Ovary (tissue), 7 donors: ENCODE measurements at regions not wholly inside any gene's neighbourhood (a gene's known extent, or its start where the extent isn't known, plus 50 kb on each side); places are given as distances from the start of the nearest gene placed in this dataset.

Experiments used
- DNase-seq, 5 donors: peaks; one replicate each; pipeline ENCODE4 v3.0.0-alpha.2; 2019 to 2020
- H3K27ac ChIP-seq, 2 donors: fragments of 200-600 bp; one replicate each; pipeline versions ENCODE4 v1.5.1 to v1.8.0; 2019 to 2022
- H3K27me3 ChIP-seq: fragments of 200-600 bp; one replicate; pipeline ENCODE4 v1.8.0; 2022
- H3K36me3 ChIP-seq: fragments of 200-600 bp; sonication (generic); one replicate; pipeline ENCODE4 v1.5.1; 2019
- H3K4me1 ChIP-seq: one replicate; pipeline ENCODE4 v1.8.1; 2013; ENCODE audit warnings: mild to moderate bottlenecking, moderate library complexity; ENCODE audit not compliant: insufficient read depth
- H3K4me3 ChIP-seq: fragments of 200-600 bp; sonication (generic); one replicate; pipeline ENCODE4 v1.5.1; 2017
- H3K9me3 ChIP-seq, 2 donors: fragments of 200-600 bp in 1 of 2; sonication (generic) in 1 of 2; one replicate each; pipeline versions ENCODE4 v1.5.1 to v1.8.1; 2013 to 2019; ENCODE audit warnings: mild to moderate bottlenecking in 1 of 2, moderate library complexity in 1 of 2
- EP300 ChIP-seq: sonication (generic); formaldehyde crosslinking; IDR thresholded peaks from one replicate; pipeline ENCODE4 v1.6.1; 2017; ENCODE audit warnings: antibody characterized with exemption
- POLR2A ChIP-seq: fragments of 450-650 bp; IDR thresholded peaks from one replicate; pipeline ENCODE4 v1.6.1; 2017; ENCODE audit warnings: antibody characterized with exemption, mild to moderate bottlenecking, moderate library complexity
- WGBS, 3 donors: extraction: QIAGEN DNeasy Blood & Tissue Kit in 1 of 3; methylation state at CpG; one replicate each; pipeline versions ENCODE4 v1.1.5 to v1.1.7; 2013 to 2017; 5-methylcytosine and 5-hydroxymethylcytosine counted together
- intact Hi-C, 4 donors: fragments of 100-400 bp; cut with DNase I; formaldehyde crosslinking; loops; one replicate each; pipeline versions ENCODE4 v1.11.0 to v1.15.1; 2022 to 2023
- TF ChIP-seq, protein P1 (sequence below), 3 donors: fragments of 450-650 bp in 2 of 3; fragments of 200-600 bp in 1 of 3; IDR thresholded peaks; one replicate each; pipeline versions ENCODE4 v1.5.1 to v1.8.0; 2016 to 2022; ENCODE audit warnings: antibody characterized with exemption in 3 of 3, mild to moderate bottlenecking in 1 of 3
- donor health status: DM: no; HTN: no; CAD: no; lungs with moderate emphysema.
- donor health status: DM: no; HTN: no; CAD: no.
- donor health status: Bipolar disorder and iron deficiency.
- donor health status: DM: no; HTN: no; CAD: no.
- donor health status: DM: yes; HTN: yes; CAD: no.

- DNase-seq = no peak
- TF ChIP-seq POLR2A (no peak), EP300 (no peak)
- TF ChIP-seq, protein P1, sequence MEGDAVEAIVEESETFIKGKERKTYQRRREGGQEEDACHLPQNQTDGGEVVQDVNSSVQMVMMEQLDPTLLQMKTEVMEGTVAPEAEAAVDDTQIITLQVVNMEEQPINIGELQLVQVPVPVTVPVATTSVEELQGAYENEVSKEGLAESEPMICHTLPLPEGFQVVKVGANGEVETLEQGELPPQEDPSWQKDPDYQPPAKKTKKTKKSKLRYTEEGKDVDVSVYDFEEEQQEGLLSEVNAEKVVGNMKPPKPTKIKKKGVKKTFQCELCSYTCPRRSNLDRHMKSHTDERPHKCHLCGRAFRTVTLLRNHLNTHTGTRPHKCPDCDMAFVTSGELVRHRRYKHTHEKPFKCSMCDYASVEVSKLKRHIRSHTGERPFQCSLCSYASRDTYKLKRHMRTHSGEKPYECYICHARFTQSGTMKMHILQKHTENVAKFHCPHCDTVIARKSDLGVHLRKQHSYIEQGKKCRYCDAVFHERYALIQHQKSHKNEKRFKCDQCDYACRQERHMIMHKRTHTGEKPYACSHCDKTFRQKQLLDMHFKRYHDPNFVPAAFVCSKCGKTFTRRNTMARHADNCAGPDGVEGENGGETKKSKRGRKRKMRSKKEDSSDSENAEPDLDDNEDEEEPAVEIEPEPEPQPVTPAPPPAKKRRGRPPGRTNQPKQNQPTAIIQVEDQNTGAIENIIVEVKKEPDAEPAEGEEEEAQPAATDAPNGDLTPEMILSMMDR (IDR thresholded peaks at IDR 0.05) = no peak
- H3K36me3 ChIP-seq = no peaks in the 10 kb centered on the region
- WGBS, 3 donors = 48 to 59% (median 49%) methylated on average over 2 of the region's 2 CpGs
- H3K27ac ChIP-seq = no peak overlapping the region
- H3K9me3 ChIP-seq = no peaks in the 10 kb centered on the region
- intact Hi-C loops = no loop called here
- H3K4me3 ChIP-seq = no peak overlapping the region
- no peaks in the 10 kb centered on the region for H3K4me1 ChIP-seq
- no peaks in the 10 kb centered on the region for H3K27me3 ChIP-seq
Observed at GRCh38 chr13:105165449-105166125, 1369.9 kb downstream of the EFNB2 start.

DNA sequence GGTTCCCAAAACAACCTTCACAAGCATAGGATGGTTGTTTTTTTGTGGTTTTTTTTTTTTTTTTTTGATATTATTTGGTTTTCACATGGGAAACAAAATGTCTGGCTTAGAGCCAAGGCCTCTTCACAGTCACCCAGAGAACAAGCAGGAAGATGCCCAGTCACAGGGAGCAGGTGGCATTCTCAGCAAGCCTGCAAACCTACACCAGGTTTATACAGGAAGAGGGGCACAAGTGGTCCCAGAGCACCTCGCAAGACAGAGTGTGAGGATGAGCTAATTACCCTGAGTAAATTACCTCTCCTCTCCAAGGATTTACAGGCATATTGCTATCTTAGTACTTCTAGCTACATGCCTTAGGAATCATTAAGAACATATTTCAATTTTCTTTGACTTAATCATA lies 1375.6 kb downstream of the EFNB2 start:
- TF ChIP-seq EP300 (no peak), POLR2A (no peak)
- TF ChIP-seq, protein P1 (IDR thresholded peaks at IDR 0.05) = no peak
- intact Hi-C loops = no loop called here
- Histone ChIP-seq H3K4me3 (no peak overlapping the region), H3K4me1 (no peaks in the 10 kb centered on the region), H3K36me3 (no peaks in the 10 kb centered on the region), H3K27ac (no peak overlapping the region), H3K27me3 (no peaks in the 10 kb centered on the region), H3K9me3 (no peaks in the 10 kb centered on the region)
- 78 to 88% (median 81%) methylated on average over 1 of the region's 1 CpG for WGBS, 3 donors
- DNase-seq = no peak

- 29 to 35% (median 33%) methylated on average over 1 of the region's 1 CpG for WGBS, 3 donors
- Histone ChIP-seq H3K9me3 (no peaks in the 10 kb centered on the region), H3K27me3 (no peaks in the 10 kb centered on the region), H3K4me1 (no peaks in the 10 kb centered on the region), H3K36me3 (no peaks in the 10 kb centered on the region), H3K27ac (no peak overlapping the region), H3K4me3 (no peak overlapping the region)
- DNase-seq = no peak
- TF ChIP-seq POLR2A = no peak
- TF ChIP-seq EP300 = no peak
- TF ChIP-seq, protein P1 (IDR thresholded peaks at IDR 0.05) = no peak
- intact Hi-C loops = no loop called here
Observed at GRCh38 chr13:105153611-105154010, 1381.9 kb downstream of the EFNB2 start.

DNA sequence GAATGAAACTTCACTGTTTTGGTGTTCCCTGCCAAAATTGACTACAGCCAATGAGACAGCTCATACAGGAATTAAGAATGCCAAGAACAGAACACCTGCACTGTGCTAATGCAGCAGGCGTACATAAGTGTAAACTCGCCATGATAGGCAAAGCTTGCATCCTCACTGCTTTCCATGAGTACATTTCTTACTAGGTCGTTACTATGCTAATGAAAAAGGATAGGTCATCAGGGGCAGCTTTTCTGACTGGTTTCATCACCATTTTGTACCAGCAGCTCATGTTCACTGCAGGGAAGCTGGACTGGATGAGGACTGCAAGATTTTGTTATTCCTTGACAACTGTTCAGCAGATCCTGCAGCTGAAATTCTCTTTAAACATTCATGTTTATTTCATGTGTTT lies 1383.8 kb downstream of the EFNB2 start:
- Histone ChIP-seq H3K27me3 (no peaks in the 10 kb centered on the region), H3K27ac (no peak overlapping the region), H3K4me1 (no peaks in the 10 kb centered on the region), H3K4me3 (no peak overlapping the region), H3K9me3 (no peaks in the 10 kb centered on the region), H3K36me3 (no peaks in the 10 kb centered on the region)
- DNase-seq = no peak
- intact Hi-C loops = no loop called here
- 80 to 91% (median 88%) methylated on average over 3 of the region's 3 CpGs for WGBS, 3 donors
- TF ChIP-seq EP300 (no peak), POLR2A (no peak)
- TF ChIP-seq, protein P1 (IDR thresholded peaks at IDR 0.05) = no peak
